OCI-LY7 (cell line): ENCODE measurements at regions not wholly inside any gene's neighbourhood (a gene's known extent, or its start where the extent isn't known, plus 50 kb on each side); places are given as distances from the start of the nearest gene placed in this dataset.

Source experiments
- BruUV-seq: library from RNA; stranded (reverse); fragments of 400-500 nt; replicated peaks from 2 replicates; lab custom pipeline; 2021; lab: Mats Ljungman, UMichigan
- CTCF ChIA-PET: fragments of 300-600 bp; sonication (Branson Sonifier 250); formaldehyde crosslinking; loops from one replicate; lab custom pipeline; 2022; ENCODE audit warnings: antibody characterized with exemption; ENCODE audit not compliant: unreplicated experiment; lab: Charles Lee
- POLR2A ChIA-PET: fragments of 300-600 bp; sonication (Branson Sonifier 250); formaldehyde crosslinking; loops from one replicate; lab custom pipeline; 2022; ENCODE audit warnings: antibody characterized with exemption; lab: Charles Lee
- DNase-seq: peaks from one replicate; pipeline ENCODE4 v3.0.0-alpha.2; 2015; ENCODE audit warnings: low spot score
- H2AFZ ChIP-seq: fragments of 200-600 bp; sonication (generic), shearing (Covaris generic); 2 replicates; pipeline ENCODE4 v1.6.1; 2014; ENCODE audit warnings: mild to moderate bottlenecking, antibody characterized with exemption, low read length, moderate library complexity
- H3K27ac ChIP-seq: fragments of 200-600 bp; sonication (generic); 2 replicates; pipeline ENCODE4 v1.5.1; 2014; ENCODE audit warnings: mixed run types, low read depth, mild to moderate bottlenecking, moderate library complexity, low read length, inconsistent platforms; ENCODE audit not compliant: poor library complexity, severe bottlenecking
- H3K36me3 ChIP-seq: fragments of 200-600 bp; sonication (generic); 2 replicates; pipeline ENCODE4 v1.6.1; 2014; ENCODE audit warnings: mild to moderate bottlenecking, antibody characterized with exemption, low read length, moderate library complexity, mixed read lengths; ENCODE audit not compliant: insufficient read depth
- H3K4me1 ChIP-seq: fragments of 200-600 bp; sonication (generic); 2 replicates; pipeline ENCODE4 v1.5.1; 2014; ENCODE audit warnings: mild to moderate bottlenecking, low read length; ENCODE audit not compliant: insufficient read depth, poor library complexity, severe bottlenecking
- H3K4me2 ChIP-seq: fragments of 200-600 bp; sonication (generic); 2 replicates; pipeline ENCODE4 v1.6.1; 2014; ENCODE audit warnings: mild to moderate bottlenecking, low read length
- H3K4me3 ChIP-seq: fragments of 200-600 bp; sonication (generic); 2 replicates; pipeline ENCODE4 v1.5.1; 2014; ENCODE audit warnings: mild to moderate bottlenecking, low read depth, low read length; ENCODE audit not compliant: poor library complexity, severe bottlenecking
- H3K79me2 ChIP-seq: fragments of 200-600 bp; sonication (generic); 2 replicates; pipeline ENCODE4 v1.6.1; 2016; ENCODE audit warnings: low read depth, mild to moderate bottlenecking, low read length, moderate library complexity, mixed read lengths; ENCODE audit not compliant: insufficient read depth
- H3K9me2 ChIP-seq: fragments of 200-600 bp; sonication (generic); 2 replicates; pipeline ENCODE4 v1.6.1; 2016; ENCODE audit warnings: mild to moderate bottlenecking, low read length, mixed read lengths; ENCODE audit not compliant: insufficient read depth
- H3K9me3 ChIP-seq: fragments of 200-600 bp; sonication (generic); 2 replicates; pipeline ENCODE4 v1.6.1; 2014; ENCODE audit warnings: mild to moderate bottlenecking, mixed run types, low read length, mixed read lengths
- H4K20me1 ChIP-seq: fragments of 200-600 bp; sonication (generic); 2 replicates; pipeline ENCODE4 v1.6.1; 2014; ENCODE audit warnings: mild to moderate bottlenecking, antibody characterized with exemption, low read length, moderate library complexity, mixed read lengths; ENCODE audit not compliant: insufficient read depth
- CTCF ChIP-seq: fragments of 200-600 bp; sonication (generic); conservative IDR thresholded peaks from 2 replicates; pipeline ENCODE4 v1.5.1; 2014; ENCODE audit warnings: mild to moderate bottlenecking, antibody characterized with exemption, low read length, moderate library complexity, mixed read lengths
- EZH2phosphoT487 ChIP-seq: fragments of 200-600 bp; sonication (generic); IDR thresholded peaks from 2 replicates; pipeline ENCODE4 v1.6.1; 2018; ENCODE audit warnings: low read depth, borderline replicate concordance, mild to moderate bottlenecking, mixed run types, antibody characterized with exemption, low read length, moderate library complexity, mixed read lengths
- intact Hi-C: fragments of 100-400 bp; cut with micrococcal nuclease; formaldehyde crosslinking; loops from one replicate; pipeline ENCODE4 v1.10.0; 2022; ENCODE audit not compliant: unreplicated experiment

- ChIA-PET CTCF (no interaction called here), POLR2A (interaction anchor here (0.6 kb wide), 1 partner anchor 45 kb away, joined by 5 read pairs; no protein-coding TSS in a partner anchor)
- Histone ChIP-seq H3K4me3 (no peak overlapping the region), H3K4me2 (no peak overlapping the region), H3K9me3 (no peaks in the 10 kb centered on the region), H4K20me1 (no peaks in the 10 kb centered on the region), H3K79me2 (no peaks in the 10 kb centered on the region), H3K4me1 (no peaks in the 10 kb centered on the region), H2AFZ (no peak overlapping the region), H3K9me2 (no peaks in the 10 kb centered on the region), H3K27ac (no peak overlapping the region), H3K36me3 (no peaks in the 10 kb centered on the region)
- no peak for TF ChIP-seq CTCF
- TF ChIP-seq EZH2phosphoT487 = no peak
- intact Hi-C loops = no loop called here
- DNase-seq = no peak
- no TSS peak for BruUV-seq
These were observed 191.4 kb upstream of the CHORDC1 start for GRCh38 chr11:90414221-90414620.

- ChIA-PET CTCF (no interaction called here), POLR2A (interaction anchor here (0.6 kb wide), 1 partner anchor 107 kb away, joined by 3 read pairs; no protein-coding TSS in a partner anchor)
- H4K20me1 ChIP-seq = no peaks in the 10 kb centered on the region
- no peak for TF ChIP-seq EZH2phosphoT487
- H3K27ac ChIP-seq = no peak overlapping the region
- H3K36me3 ChIP-seq = no peaks in the 10 kb centered on the region
- H3K4me2 ChIP-seq = no peak overlapping the region
- H3K9me2 ChIP-seq = no peaks in the 10 kb centered on the region
- no peaks in the 10 kb centered on the region for H3K4me1 ChIP-seq
- BruUV-seq = no TSS peak
- DNase-seq = no peak
- no peak overlapping the region for H2AFZ ChIP-seq
- no peaks in the 10 kb centered on the region for H3K79me2 ChIP-seq
- H3K9me3 ChIP-seq = no peaks in the 10 kb centered on the region
- H3K4me3 ChIP-seq = no peak overlapping the region
- intact Hi-C loops = no loop called here
These were observed 184.5 kb upstream of the CHORDC1 start for GRCh38 chr11:90407350-90407749.

- no peaks in the 10 kb centered on the region for H3K9me3 ChIP-seq
- H3K4me2 ChIP-seq = no peak overlapping the region
- TF ChIP-seq EZH2phosphoT487 (no peak), CTCF (0 out of 2 replicates have a peak, but pooled peaks have one; percentile 20)
- no TSS peak for BruUV-seq
- no peak overlapping the region for H3K27ac ChIP-seq
- H3K4me3 ChIP-seq = no peak overlapping the region
- intact Hi-C loops = no loop called here
- H3K36me3 ChIP-seq = no peaks in the 10 kb centered on the region
- POLR2A ChIA-PET = no interaction called here
- H3K79me2 ChIP-seq = no peaks in the 10 kb centered on the region
- CTCF ChIA-PET = no interaction called here
- H3K4me1 ChIP-seq = no peaks in the 10 kb centered on the region
- no peaks in the 10 kb centered on the region for H4K20me1 ChIP-seq
- DNase-seq = no peak
- no peak overlapping the region for H2AFZ ChIP-seq
- no peaks in the 10 kb centered on the region for H3K9me2 ChIP-seq
These were observed 169.8 kb upstream of the CHORDC1 start for GRCh38 chr11:90392692-90393091.
